T-helper 1 cell (primary cell): ENCODE measurements at regions not wholly inside any gene's neighbourhood (a gene's known extent, or its start where the extent isn't known, plus 50 kb on each side); places are given as distances from the start of the nearest gene placed in this dataset.

Source experiments
- DNase-seq, 5 donors: peaks; one replicate each; pipeline ENCODE4 v3.0.0-alpha.2; 2012 to 2020

DNA sequence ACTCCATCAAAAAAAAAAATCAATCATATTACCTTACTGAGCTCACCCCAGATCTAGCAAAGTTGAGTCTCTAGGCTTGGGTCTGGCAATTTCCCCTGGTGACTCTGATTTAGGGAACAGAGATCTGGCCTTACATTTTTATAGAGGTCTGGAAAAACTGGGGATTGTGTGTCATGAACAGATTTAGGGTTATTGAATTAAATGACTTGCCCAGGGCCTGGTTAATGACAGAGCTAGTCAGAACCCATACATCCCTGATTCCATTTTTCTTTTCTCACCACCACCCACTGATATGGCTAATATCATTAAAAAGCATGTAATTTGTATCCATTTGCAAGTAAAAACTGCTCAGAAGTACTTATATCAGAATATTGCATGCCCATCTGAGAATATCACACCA is 163.4 kb upstream of the OGFRL1 start:
- no peak for DNase-seq

DNA sequence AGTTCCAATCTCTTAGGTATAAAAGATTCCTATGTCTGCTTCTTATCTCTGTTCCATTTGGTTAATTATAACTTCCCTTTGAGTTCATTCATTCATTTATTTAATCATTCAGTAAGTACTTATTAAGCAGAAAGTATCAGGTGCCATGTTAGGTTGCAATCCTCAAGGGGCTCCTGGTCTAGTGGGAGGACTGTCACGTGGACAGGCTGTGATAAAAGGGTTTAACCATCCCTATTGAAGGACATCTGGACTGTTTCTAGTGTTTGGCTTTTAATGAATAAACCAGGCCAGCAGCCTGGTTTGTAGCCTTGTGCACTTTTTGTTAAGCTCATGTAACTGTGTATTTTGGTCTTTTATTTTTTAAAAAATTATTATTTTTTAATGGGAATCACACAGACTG is 162.1 kb upstream of the OGFRL1 start:
- no peak for DNase-seq

- no peak for DNase-seq
Measured at GRCh38 chr6:71127374-71127773, 161.2 kb upstream of the OGFRL1 start.

GRCh38 chr6:71130277-71130676 is 158.3 kb upstream of the OGFRL1 start:
- DNase-seq: no peak

GRCh38 chr6:71134929-71135642 is 153.5 kb upstream of the OGFRL1 start:
- no peak for DNase-seq

- DNase-seq: no peak
Measured at GRCh38 chr6:71137973-71138372, 150.6 kb upstream of the OGFRL1 start.

DNA sequence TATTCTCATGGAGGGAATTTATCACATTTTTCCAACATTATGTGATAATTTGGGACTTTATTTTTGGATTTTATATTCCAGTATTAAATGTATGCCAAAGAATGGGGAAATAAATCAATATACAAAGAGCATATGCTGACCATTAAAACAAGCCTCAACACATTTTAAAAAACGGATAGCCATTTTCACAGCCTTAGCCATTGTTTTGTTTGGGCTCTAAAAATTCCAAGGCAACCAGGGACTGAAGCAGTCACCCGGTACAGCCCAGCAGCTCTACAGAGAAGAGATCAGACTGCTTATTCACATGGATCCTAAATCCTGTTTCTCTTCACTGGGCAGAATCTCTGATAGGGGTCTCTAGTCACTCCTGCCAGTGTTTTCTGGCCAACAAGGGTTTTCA is 150.2 kb upstream of the OGFRL1 start:
- no peak for DNase-seq

- no peak for DNase-seq
Measured at GRCh38 chr6:71139249-71139648, 149.4 kb upstream of the OGFRL1 start.

DNA sequence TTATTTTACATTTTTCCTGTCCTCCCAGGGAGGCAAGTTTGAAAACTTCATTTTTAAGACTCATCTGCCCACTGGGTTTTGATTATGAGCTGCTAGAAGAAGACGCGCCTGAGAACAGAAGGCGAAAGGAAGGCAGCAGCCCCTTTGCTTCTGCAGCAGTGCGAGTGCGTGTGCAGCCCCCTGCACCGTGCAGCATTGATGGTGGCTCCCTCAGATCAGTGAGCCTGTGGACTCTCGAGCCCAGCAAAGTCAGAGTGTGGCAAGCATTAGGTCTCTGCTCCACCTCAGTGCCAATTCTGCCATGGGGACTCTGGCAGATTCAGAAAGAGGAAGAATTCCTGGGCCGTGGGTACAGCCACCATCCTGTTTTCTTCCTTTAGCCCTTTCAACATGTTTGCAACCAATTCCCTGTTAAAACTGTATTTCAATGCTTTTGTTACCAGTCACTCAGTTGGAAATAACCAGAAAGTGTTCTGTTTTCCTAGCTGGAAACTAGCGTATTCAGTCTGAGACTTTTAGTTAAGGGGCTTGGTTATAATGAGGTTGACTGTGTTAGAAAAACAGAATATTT is 134.8 kb upstream of the OGFRL1 start:
- no peak for DNase-seq

- DNase-seq: no peak
Measured at GRCh38 chr6:71157345-71157744, 131.3 kb upstream of the OGFRL1 start.

- DNase-seq: no peak
Measured at GRCh38 chr6:71164890-71165289, 123.7 kb upstream of the OGFRL1 start.

- no peak for DNase-seq
Measured at GRCh38 chr6:71168233-71168765, 120.3 kb upstream of the OGFRL1 start.

GRCh38 chr6:71171497-71172070 is 117.0 kb upstream of the OGFRL1 start:
- no peak for DNase-seq

DNA sequence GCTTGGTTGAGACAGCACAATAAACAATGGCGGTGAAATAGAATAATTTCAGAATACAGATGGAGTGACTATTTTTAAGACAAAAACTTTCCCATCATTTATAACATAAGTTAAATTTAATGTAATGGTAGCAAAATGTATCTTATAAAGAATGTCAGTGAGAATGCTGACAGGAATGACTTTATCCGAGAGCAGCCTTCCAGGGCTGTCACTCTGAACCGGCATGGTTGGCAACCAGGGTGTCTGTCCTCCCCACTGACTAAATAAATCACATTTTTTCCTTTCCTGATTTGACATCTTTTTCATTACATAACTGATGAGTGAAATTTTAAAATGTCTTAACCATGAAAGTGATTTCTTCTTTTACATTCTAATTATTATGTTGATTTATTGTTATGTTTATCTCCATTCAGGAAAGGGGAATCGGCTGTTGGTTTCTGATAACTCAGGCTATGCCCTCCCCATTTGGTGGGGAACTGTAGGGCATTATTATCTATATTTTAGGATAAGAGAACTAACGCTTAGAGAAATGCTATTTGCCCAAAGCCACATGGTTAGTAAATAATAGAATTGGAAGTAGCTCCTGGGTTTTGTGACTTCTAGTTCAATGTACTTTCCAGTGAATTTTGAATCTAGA is 109.2 kb upstream of the OGFRL1 start:
- DNase-seq: no peak

GRCh38 chr6:71181565-71181964 is 107.0 kb upstream of the OGFRL1 start:
- DNase-seq: no peak

DNA sequence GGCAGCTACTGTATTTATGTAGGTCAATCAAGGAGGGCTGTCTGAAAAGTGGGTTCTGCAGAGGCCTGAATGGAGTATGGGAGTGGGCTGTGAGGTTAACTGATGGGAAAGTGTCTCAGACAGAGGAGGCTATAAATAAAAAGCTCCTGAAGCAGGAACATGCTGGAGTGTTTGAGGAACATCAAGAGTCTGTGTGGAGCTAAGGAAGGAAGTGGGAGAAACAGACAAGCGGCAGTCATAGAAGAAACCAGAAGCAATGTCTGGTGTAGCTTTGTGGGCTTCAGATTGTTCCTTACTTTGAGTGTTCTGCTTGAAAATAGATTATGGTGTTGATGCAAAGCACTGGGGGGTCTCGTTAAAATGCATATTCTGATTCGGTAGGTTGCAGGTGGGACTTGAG is 101.5 kb upstream of the OGFRL1 start:
- DNase-seq: no peak

DNA sequence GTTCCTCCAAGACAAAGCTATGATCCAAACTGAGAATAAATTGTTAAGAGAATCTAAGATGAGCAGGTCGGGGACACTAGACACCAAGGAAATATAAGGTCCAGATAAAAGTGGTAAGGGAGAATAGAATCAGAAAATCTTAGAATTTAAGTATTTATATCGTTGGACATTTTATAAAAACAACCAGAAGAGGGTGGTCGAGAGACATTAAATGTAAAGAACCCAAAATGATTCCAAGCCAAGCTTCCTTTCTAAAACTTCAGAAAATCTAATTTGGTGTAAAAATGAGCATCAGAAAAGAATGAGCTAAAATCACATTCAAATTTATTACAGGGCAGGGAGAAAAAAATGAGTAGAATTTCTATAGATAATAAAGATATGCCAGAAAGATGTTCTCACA is 97.8 kb upstream of the OGFRL1 start:
- no peak for DNase-seq

- no peak for DNase-seq
Measured at GRCh38 chr6:71194724-71195123, 93.9 kb upstream of the OGFRL1 start.

- DNase-seq: no peak
Measured at GRCh38 chr6:71197267-71197666, 91.3 kb upstream of the OGFRL1 start.

DNA sequence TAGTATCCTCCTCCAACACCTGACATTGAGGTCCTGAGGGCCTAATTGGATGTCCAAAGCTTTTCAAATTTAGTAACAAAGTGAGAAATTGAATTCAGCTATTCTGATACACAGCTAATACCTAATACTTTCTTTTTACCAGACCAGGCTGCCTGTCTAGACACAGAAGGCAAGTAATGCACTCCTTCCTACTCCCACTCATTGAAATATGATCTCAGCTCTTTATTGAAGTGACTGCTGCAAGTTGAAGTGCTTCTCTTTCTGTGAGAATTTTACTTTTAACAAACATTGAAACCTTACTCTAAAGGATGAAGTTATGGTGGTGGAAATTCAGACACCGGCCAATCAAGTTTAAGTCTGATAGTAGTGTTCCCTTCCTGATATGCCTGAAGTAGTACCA is 90.8 kb upstream of the OGFRL1 start:
- DNase-seq: no peak

GRCh38 chr6:71198908-71199307 is 89.7 kb upstream of the OGFRL1 start:
- no peak for DNase-seq

- no peak for DNase-seq
Measured at GRCh38 chr6:71199736-71200135, 88.9 kb upstream of the OGFRL1 start.

DNA sequence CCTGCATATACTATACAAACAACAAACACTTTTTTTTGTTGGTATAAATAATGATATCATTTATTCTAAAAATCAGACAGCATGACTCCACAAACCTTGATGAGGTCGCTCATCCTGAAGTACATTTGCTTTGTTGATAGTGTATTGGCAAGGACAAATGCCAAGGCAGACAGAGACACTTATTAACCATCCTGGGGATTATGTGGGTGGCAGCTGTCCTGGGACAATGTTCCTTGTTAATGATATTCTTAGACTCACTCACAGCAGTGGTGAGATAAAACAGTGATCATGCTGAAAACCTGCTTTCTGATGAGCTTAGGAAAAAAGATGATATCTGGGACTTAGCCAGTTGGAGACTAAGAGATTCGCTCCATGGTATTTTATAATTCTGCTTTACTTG is 85.4 kb upstream of the OGFRL1 start:
- no peak for DNase-seq

GRCh38 chr6:71204741-71205140 is 83.9 kb upstream of the OGFRL1 start:
- no peak for DNase-seq
